GM23338 (cell line): ENCODE measurements at regions not wholly inside any gene's neighbourhood (a gene's known extent, or its start where the extent isn't known, plus 50 kb on each side); places are given as distances from the start of the nearest gene placed in this dataset.

Experiments
- CREB1 ChIP-seq: fragments of 250-450 bp; sonication (Bioruptor Pico); IDR thresholded peaks from 2 replicates; pipeline ENCODE4 v1.5.0; 2020; ENCODE audit warnings: low read depth, mild to moderate bottlenecking, moderate library complexity
- ETS1 ChIP-seq: IDR thresholded peaks from 2 replicates; pipeline ENCODE4 v1.6.1; 2016; ENCODE audit warnings: antibody characterized with exemption
- EZH2 ChIP-seq: fragments of 200-600 bp; sonication (generic); IDR thresholded peaks from one replicate; pipeline ENCODE4 v1.8.0; 2017; ENCODE audit warnings: antibody characterized with exemption, mild to moderate bottlenecking, low read depth; ENCODE audit not compliant: unreplicated experiment
- EZH2phosphoT487 ChIP-seq: fragments of 200-600 bp; sonication (generic); IDR thresholded peaks from one replicate; pipeline ENCODE4 v1.8.1; 2018; ENCODE audit warnings: antibody characterized with exemption; ENCODE audit not compliant: unreplicated experiment
- JUNB ChIP-seq: IDR thresholded peaks from one replicate; pipeline ENCODE4 v1.6.1; 2016; ENCODE audit warnings: antibody characterized with exemption; ENCODE audit not compliant: unreplicated experiment
- POLR2AphosphoS5 ChIP-seq: IDR thresholded peaks from 2 replicates; pipeline ENCODE4 v1.6.1; 2016; ENCODE audit warnings: antibody characterized with exemption, low read depth
- ZNF331 ChIP-seq: fragments of 250-450 bp; sonication (Bioruptor Pico); IDR thresholded peaks from 2 replicates; pipeline ENCODE4 v1.5.0; 2020; ENCODE audit warnings: low read depth, mild to moderate bottlenecking, moderate library complexity
- TF ChIP-seq, protein P1 (sequence below): IDR thresholded peaks from one replicate; pipeline ENCODE4 v1.6.1; 2018; ENCODE audit warnings: antibody characterized with exemption; ENCODE audit not compliant: unreplicated experiment
- TF ChIP-seq, protein P2 (sequence below), 2 experiments: fragments of 200-600 bp in 1 of 2; sonication (generic) in 1 of 2; conservative IDR thresholded peaks; 2 replicates each; pipeline versions ENCODE4 v1.5.1 to v1.6.1; 2016 to 2017; ENCODE audit warnings: antibody characterized with exemption in 2 of 2, low read depth in 2 of 2, mild to moderate bottlenecking in 2 of 2, moderate library complexity in 1 of 2

DNA sequence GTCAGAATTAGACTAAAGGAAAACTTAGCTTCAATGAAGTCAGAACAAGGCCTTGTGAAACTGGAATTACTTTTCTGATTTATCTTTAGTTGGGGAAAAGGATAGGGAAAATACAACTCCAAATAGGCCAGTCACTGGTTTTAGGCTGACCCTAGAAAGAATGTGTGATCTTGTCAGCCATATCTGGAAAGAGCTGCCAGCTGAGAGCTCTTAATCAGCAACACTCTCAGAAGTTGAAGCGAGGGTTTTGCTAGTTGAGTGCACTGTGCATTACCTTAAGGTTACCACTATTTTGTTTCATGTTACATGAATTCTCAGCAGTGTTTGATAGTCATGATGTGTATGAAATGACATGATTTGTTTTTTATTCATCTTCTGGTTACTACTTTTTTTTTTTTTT lies 905.3 kb upstream of the ALCAM start:
- TF ChIP-seq POLR2AphosphoS5 (no peak), EZH2 (no peak), EZH2phosphoT487 (no peak), ETS1 (no peak), CREB1 (CRISPR knock-in tag) (no peak), ZNF331 (no peak), JUNB (no peak)
- TF ChIP-seq, protein P1, sequence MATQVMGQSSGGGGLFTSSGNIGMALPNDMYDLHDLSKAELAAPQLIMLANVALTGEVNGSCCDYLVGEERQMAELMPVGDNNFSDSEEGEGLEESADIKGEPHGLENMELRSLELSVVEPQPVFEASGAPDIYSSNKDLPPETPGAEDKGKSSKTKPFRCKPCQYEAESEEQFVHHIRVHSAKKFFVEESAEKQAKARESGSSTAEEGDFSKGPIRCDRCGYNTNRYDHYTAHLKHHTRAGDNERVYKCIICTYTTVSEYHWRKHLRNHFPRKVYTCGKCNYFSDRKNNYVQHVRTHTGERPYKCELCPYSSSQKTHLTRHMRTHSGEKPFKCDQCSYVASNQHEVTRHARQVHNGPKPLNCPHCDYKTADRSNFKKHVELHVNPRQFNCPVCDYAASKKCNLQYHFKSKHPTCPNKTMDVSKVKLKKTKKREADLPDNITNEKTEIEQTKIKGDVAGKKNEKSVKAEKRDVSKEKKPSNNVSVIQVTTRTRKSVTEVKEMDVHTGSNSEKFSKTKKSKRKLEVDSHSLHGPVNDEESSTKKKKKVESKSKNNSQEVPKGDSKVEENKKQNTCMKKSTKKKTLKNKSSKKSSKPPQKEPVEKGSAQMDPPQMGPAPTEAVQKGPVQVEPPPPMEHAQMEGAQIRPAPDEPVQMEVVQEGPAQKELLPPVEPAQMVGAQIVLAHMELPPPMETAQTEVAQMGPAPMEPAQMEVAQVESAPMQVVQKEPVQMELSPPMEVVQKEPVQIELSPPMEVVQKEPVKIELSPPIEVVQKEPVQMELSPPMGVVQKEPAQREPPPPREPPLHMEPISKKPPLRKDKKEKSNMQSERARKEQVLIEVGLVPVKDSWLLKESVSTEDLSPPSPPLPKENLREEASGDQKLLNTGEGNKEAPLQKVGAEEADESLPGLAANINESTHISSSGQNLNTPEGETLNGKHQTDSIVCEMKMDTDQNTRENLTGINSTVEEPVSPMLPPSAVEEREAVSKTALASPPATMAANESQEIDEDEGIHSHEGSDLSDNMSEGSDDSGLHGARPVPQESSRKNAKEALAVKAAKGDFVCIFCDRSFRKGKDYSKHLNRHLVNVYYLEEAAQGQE = no peak
- TF ChIP-seq, protein P2, sequence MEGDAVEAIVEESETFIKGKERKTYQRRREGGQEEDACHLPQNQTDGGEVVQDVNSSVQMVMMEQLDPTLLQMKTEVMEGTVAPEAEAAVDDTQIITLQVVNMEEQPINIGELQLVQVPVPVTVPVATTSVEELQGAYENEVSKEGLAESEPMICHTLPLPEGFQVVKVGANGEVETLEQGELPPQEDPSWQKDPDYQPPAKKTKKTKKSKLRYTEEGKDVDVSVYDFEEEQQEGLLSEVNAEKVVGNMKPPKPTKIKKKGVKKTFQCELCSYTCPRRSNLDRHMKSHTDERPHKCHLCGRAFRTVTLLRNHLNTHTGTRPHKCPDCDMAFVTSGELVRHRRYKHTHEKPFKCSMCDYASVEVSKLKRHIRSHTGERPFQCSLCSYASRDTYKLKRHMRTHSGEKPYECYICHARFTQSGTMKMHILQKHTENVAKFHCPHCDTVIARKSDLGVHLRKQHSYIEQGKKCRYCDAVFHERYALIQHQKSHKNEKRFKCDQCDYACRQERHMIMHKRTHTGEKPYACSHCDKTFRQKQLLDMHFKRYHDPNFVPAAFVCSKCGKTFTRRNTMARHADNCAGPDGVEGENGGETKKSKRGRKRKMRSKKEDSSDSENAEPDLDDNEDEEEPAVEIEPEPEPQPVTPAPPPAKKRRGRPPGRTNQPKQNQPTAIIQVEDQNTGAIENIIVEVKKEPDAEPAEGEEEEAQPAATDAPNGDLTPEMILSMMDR (conservative IDR thresholded peaks at IDR 0.05; ENCODE audit: low read depth in 2 of 2) = no peak
